ENCODE measurements at regions not wholly inside any gene's neighbourhood (a gene's known extent, or its start where the extent isn't known, plus 50 kb on each side); places are given as distances from the start of the nearest gene placed in this dataset.

DNA sequence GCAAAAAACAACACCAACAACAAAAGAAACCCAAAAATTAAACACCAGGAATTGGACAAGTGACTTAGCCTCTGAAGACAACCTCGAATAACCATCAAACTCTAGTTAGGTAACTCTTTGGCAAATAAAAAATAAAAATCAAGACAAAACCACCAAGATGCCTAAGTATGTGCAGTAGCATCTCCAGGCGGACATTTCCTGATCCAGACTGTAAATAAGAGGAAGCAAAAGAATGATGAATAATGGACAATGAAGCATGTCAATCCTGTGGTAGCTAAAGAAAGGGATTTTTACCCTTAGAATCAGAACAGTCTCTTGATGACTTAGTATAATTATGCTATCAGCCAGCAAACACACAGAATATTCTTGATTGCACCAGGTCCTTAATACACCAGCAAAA, 276.7 kb upstream of the DIAPH2 start:
- TF ChIP-seq, protein P1, sequence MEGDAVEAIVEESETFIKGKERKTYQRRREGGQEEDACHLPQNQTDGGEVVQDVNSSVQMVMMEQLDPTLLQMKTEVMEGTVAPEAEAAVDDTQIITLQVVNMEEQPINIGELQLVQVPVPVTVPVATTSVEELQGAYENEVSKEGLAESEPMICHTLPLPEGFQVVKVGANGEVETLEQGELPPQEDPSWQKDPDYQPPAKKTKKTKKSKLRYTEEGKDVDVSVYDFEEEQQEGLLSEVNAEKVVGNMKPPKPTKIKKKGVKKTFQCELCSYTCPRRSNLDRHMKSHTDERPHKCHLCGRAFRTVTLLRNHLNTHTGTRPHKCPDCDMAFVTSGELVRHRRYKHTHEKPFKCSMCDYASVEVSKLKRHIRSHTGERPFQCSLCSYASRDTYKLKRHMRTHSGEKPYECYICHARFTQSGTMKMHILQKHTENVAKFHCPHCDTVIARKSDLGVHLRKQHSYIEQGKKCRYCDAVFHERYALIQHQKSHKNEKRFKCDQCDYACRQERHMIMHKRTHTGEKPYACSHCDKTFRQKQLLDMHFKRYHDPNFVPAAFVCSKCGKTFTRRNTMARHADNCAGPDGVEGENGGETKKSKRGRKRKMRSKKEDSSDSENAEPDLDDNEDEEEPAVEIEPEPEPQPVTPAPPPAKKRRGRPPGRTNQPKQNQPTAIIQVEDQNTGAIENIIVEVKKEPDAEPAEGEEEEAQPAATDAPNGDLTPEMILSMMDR (IDR thresholded peaks at IDR 0.05; ENCODE audit: low read length): no peak
- TF ChIP-seq EZH2 (optimal IDR thresholded peaks at IDR 0.05; ENCODE audit: low read depth, low read length) (no peak), EZH2phosphoT487 (IDR thresholded peaks at IDR 0.05; ENCODE audit: low read length) (no peak)

Measured in MM.1S (cell line).